Left ventricle myocardium superior (tissue), 1 donor: ENCODE measurements at regions not wholly inside any gene's neighbourhood (a gene's known extent, or its start where the extent isn't known, plus 50 kb on each side); places are given as distances from the start of the nearest gene placed in this dataset.

Source experiments
- ATAC-seq: fragments of 200-7000 bp; cut with Tn5 transposase; one replicate; pipeline ENCODE4 v1.9.1; 2020; ENCODE audit warnings: mild to moderate bottlenecking, moderate library complexity
- DNase-seq: peaks from one replicate; pipeline ENCODE4 v3.0.0-alpha.2; 2020
- intact Hi-C: fragments of 100-400 bp; cut with micrococcal nuclease; formaldehyde crosslinking; loops from one replicate; pipeline ENCODE4 v1.11.0; 2022
- donor health status: DM: no; HTN: yes; CAD: no; lungs with severe emphysema.

DNA sequence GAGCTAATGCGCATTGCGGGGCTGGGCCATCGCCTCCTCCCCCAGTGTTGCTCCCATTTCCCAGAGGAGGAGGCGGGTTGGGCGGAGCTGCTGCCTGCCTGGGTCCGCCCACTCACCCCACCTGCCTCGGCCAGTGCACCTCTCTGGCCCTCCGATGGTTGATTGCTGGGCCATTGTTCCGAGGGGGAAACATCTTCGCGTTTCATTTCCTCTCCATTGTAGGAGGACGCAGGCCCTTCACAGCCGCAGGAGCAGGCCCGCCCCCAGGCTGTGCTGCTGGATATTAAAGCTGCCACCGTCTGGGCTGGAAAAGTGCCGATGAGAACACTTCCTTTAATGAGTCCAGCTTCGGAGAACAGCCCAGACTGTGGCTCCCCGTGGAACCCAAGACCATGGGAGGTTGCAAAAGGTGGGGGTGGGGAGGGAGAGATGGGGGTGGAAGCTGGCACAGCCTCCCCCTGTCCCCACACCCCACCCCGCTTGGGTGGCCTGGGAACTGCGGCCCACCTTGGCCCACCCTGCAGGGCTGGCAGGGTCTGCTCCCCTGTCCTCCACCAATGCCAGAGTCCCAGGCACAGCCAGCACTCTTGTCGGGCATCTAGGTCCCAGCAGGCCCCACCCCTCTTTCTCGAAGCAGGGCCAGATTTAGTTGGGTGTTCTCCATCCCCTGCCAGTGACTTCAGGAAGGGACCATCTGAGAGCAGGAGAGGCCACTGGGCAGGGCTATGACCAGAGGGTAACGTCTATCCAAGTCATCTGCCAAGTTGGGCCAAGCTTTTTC, 96.6 kb downstream of the ADRA2C start:
- DNase-seq (no peak), ATAC-seq (peak; percentile 67)
- intact Hi-C loops = no loop called here

DNA sequence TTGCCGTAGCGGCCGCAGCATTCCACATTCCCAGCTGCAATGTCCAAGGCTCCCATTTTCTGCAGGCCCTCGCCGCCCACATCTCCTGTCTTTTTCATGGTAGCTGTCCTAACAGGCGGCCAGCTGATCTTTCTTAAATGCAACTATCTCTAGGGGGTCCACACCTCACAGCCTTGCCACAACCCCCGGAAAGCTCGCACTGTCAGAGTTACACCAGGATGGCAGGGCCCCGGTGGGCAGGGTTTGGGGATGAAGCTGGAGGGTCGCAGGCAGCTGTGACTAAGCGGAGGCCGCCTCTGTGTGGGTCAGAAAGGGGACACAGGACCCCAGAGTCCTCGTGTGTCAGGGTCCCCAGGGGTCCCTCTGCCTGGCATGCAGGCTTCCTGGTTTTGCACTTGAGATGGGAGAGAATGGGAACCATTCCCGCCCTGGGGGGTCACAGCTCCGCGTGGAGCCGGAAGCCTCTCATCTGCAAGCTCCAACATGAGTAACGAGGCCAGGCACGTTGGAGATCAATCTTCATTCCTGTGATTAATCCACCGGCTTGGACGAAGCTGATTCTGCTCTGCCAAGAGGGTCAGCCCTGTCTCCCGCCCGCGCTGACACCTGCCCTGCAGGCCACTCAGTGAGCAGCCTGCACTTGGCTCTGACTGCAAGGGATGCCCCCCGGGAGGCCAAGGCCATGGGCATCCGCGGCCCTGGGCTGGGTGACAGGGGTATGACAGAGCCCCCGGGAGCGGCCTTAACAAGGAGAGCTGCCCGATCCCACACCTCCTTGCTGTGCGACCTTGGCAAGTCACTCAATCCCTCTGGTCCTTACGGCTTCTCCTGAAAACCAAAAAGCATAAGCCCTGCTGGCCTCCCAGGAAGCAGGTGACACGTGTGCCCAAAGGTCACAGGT, 97.9 kb downstream of the ADRA2C start:
- DNase-seq = no peak
- intact Hi-C loops = no loop called here

DNA sequence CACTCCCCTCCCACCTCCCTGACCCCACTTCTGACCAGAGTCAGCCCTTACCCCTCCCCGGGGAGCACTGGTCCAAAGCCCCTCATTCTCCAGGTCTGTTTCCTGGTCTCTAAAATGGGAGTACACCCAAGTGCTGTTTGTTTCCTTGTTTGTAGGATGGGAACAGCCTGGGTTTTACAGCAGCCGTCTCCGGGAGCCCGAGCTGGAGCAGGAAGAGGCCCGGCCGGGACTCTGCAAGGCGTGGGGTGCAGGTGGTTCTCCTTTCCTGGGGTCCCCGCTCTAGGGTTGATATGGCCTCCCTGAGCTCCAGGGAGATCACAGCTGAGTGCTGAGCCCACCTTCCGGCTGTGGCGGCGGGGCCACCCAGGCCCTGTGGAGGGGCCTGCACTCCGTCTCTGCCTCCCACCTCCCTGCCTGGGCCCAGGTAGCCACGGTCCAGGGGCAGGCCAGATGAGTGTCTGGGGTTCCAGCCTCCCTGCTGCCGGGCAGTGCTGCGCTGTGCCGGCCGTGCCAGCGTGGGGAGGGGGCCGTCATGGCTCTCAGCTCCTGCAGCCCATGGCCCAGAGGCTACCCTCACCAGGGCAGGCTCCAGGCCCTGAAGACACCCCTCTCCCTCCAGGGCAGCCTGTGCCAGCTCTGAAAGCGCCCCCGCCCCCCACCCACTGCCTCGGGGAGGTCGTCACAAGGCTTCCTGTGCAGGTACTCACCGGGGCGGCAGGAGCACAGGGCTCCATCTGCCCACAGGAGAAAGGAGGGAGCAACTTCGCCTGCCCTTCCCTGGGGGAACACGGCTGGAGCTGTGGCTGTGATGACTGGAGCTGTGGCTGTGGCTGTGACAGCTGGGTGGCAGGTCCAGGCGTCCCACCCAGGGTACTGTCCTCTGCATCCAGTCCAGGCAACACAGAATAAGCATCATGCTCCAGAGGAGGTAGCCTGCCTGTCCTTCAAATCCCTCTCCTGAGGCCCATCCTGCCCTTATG, 98.8 kb downstream of the ADRA2C start:
- ATAC-seq (no peak), DNase-seq (no peak)
- intact Hi-C loops = no loop called here

More for the DNA sequence above, 97.9 kb downstream of the ADRA2C start:
- ATAC-seq = no peak

DNA sequence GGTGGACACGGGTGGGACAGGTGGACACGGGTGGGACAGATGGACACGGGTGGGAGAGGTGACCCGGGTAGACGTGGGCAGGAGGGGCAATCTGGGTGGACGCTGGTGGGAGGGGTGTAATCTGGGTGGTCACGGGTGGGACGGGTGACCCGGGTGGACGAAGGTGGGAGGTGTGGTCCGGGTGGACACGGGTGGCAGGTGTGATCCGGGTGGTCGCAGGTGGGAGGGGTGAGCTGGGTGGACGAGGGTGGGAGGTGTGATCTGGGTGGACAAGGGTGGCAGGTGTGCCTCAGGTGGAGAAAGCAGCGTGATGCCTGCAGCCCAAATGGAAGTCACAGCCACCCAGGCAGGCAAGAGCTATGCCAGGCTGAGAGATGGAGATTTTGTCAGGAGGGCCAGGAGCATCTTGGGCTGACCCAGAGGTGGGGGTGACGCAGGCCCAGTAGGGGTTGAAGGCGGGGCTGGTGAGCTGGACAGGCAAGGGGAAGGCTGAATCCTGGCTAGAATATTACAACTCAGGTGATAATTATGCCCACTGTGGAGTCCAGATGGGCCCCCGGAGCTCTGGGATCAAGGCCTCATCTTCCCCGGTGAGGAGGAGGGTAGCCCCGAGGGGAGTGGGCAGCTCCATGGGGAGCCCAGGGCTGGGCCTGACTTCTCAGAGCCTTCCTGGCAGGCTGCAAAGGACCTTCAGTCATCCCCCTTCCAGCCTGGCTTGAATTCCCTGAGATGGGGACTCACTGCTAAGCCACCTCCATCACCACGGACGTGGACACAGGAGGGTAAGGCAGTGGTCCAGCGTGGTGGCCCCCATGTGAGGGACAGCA, 100.0 kb downstream of the ADRA2C start:
- intact Hi-C loops = no loop called here
- no peak for ATAC-seq

DNA sequence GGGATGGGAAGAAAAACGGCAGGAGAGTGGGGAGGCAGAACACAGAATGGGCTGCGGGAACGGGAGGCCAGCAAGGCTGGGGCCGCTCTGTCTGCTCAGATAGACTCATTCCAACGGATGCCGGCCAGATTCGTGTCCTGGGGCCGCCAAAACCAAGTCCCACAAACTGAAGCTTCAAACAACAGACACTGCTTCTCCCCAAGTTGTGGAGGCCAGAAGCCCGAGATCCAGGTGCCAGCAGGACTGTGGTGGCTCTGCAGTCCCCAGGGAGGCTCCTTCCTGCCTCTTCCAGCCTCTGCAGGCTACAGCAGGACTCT, 100.6 kb downstream of the ADRA2C start:
- intact Hi-C loops = no loop called here
- ATAC-seq (no peak), DNase-seq (no peak)

More for the DNA sequence above, 100.0 kb downstream of the ADRA2C start:
- DNase-seq = no peak

DNA sequence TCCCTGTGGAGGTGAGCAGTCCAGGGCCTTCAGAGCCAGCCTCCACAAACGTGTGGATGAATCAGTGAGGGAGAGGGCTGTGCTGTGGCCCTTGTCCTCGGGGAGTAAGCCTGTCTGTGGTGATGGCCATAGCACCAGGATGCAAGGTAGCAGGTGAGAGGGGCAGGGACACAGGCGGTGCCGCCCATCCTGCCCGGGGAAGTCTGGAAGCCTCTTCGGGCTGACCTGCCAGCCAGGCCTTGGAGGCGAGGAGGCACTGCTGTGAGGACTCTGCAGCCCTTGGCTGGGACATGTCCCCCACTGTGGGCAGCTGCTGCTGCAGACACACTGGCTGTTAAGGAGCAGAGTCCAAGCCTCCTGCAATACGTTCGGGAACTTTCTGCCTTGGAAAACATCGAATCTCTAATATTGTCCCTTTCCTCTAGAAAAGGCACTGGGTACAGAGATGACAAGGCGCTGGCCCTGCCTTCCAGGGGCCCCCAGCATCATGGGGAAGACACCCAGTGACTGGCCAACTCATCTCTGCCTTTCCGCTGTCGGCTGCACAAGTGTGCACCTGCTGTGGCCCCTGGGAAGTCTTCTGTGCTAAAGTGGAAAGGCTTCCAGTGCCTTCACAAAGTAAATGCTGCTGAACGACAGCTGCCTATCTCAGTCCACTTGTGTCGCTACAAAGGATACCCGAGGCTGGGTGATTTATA, 101.4 kb downstream of the ADRA2C start:
- no peak for DNase-seq
- no peak for ATAC-seq
- intact Hi-C loops = no loop called here

DNA sequence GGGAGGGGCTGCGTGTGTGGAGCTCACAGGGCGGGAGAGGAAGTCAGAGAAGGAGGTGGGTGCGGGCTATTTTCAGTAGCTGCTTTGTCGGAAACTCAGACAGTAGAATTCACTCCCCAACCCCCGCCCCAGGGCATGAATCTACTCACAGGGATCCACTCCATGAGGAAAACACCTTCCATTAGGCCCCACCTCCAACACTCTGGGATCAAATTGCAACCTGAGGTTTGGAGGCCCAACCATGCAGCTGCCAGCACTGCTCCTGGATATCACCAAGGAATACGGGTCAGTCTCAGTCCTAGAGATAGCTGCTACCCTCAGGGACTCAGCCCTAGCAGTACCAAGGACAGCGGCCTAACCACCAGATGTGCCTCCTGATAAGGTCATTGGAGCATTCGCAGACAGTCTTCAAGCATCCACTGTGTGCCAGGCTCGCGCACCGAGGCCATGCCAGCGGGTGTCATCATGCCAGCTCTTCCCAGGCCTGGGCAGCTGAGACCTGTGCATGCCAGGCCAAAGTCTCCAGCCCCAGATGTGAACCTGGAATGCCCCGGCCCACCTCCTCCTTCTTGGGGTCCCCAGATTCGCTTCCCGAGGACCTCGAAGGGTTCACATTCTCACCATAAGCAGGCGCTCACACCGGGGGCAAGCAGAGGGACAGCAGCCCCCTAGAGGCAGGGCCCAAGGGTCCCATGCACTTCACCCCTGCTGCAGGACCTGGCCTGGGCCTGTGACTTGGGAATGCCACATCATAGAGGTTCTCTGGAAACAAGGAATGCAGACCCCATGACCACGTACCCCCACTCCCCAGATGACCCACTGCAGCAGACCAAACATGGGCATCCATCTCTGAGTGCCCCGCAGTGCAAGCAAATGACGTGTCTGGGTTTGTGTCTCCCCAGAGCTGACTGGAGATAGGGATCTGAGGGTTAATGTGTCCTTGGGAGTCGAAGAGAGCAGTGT, 102.3 kb downstream of the ADRA2C start:
- intact Hi-C loops = no loop called here
- DNase-seq (no peak), ATAC-seq (no peak)

DNA sequence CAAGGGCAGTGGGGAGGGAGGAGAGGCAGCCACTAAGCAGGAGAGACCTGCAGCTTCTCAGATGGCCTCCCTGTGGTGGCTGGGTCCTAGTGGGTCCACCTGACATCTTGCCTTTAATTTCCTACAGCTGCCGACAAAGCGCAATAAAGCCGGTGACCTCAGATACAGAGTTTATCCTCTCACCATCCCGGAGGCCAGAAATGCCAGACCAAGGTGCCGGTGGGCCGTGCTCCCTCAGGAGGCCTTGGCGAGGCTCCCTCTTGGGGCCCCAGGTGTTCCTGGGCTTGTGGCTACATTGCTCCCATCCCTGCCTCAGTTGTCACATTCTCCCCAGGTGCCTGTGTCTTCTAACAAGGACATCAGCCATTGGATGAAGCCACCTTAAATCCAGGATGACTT, 103.0 kb downstream of the ADRA2C start:
- ATAC-seq (no peak), DNase-seq (no peak)
- intact Hi-C loops = no loop called here

DNA sequence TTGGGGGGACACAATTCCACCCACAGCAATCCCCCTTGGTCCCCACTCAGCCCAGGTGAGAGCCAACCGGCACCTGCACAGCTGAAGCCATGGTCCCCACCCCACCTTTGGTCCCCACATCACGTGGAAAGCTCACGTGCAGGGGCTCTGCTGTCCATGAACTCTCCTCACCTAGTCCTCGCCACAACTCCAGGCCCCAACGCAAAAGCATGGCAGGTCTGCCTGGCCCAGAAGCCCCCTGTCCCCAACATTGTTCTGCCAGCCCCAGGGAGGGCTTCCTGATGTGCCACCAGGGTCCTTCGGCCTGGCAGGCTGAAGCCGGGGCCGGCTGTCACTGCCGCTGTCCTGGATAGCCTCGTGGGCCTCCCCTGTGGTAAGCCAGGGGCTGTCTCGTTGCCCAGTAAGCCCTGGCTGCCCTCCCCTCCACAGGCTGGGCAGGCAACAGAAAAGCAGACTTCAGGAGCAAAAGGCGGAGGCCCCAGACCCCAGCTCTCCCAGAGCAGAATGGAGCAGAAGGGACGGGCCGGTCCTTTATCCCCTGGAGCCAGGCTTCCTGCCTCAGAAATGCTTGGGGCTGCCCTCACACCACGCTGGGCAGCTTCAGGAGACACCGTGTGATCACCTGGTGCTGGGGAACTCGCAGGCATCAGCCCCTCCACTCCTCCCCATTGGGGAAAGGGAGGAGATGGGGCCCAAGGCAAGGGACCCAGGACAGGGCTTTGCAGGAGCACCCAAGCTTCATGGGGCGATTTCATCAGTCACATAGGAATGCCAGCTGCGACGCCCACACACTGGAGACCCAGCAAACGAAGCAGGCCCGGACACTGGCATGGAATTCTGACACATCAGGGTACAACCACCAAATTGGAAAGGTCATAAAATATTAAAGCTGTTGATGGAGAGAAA, 103.7 kb downstream of the ADRA2C start:
- intact Hi-C loops = no loop called here
- DNase-seq (no peak), ATAC-seq (no peak)

DNA sequence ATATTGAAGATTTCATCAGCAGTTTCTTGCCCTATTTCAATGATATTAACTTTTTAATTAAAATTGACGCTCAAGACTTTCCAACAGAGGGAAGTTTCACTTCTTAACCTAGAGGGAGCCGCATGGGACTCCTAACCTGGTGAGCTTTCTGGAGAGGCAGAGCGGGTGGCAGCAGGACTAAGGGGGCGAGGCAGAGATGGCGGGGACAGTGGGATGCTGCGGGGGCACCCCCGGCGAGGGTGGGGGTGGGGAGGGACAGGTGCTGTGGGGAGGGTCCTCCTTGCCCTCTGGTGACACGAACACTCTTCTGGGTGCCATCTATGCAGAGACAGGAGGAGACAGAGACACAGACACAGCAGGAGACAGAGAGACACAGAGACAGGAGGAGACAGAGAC, 104.4 kb downstream of the ADRA2C start:
- intact Hi-C loops = no loop called here

DNA sequence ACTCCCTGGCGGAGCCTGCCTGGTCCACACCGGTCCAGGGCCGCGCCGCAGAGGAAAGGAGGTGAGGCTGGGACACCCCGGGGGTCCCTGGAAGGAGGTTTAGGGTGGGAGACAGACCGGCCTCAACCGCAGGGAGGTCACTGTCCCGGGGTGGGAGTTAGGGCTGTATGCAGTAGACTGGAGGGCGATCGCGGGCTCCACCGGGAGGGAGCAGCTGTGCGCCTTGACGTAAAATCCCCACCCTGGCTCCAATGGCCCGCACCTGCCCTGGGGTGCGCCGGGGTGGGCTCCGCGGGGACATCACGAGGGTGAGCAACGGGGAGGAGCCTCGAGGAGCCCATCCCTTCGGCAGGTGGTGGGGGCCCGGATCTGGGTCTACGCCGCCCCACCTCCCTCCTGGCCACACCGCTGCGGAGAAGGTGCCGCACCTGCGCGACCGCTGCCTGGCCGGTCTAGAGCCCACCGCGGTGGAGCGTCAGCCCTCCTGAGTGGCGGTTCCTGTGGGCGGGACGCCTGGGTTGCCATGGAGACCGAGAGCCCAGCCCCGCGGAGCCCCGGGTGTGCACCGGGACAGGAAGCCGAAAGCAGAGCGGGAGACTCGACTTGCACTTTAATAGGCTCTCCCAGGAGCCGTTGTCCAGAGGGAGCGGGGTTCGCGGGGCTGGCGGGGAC, 105.1 kb downstream of the ADRA2C start:
- ATAC-seq = no peak
- intact Hi-C loops = no loop called here
- DNase-seq = no peak

More for the DNA sequence above, 104.4 kb downstream of the ADRA2C start:
- DNase-seq (no peak), ATAC-seq (no peak)

DNA sequence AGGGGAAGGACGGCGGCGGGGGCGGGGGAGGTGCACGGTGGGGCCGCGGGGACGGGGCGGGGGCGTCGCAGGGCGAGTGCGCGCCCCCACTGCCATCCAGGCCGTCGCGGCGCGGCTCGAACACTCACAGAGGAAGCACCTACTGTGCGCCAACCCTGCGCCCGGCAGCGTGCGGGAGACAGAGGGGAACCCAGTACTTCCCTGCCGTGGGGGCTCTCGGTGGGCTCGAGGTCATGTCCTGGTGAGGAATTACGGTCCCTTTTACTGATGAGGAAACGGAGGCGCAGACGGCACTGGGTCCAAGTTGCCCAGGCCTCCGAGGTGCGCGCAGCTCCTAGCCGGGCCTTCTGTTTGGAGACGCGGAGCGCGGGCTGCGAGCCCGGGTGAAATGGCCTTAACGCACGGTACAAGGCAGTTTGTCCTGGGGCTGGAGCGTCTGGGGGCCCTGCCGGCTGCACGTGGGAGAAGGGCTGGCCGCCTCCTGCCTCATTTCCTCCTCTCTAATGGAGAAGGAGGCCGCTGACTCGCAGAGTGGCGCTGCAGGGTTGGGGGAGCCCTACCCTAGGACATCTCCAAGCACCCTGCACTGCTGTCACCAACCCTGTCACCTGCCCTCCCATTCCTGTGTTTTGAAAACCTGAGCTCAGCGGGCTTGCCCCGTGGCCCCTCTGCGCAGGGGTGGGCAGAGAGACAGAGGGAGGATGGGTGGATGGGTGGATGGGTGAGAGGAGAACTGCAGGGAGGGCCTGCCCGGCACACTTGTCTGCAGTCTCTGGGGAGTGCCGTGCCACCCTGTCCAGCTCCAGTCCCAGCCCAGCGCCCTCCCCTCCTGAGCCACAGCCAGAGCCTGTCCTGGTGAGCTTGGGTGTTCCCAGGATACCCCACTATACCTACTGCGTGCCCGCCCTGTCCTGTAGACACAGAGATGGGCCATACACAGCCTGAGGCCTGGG, 106.0 kb downstream of the ADRA2C start:
- intact Hi-C loops = no loop called here
- ATAC-seq = no peak
- DNase-seq = no peak

DNA sequence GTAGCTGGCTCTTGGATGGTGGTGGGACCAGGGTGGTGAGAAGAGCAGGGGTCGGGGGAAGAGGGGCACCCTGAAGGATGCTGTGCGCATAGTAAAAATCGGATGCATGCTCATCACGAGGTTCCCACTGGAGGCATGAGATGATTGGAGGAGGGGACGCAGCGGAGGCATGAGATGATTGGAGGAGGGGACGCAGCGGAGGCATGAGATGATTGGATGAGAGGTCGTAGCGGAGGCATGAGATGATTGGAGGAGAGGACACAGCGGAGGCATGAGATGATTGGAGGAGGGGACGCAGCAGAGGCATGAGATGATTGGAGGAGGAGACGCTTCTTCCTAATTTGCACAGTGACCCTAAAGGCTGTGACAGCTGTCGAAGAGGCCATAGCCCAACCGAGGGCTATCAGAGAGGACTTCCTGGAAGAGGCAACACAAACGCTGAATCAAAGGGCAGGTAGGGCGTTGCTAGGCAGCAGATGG, 106.7 kb downstream of the ADRA2C start:
- intact Hi-C loops = no loop called here
- no peak for DNase-seq

DNA sequence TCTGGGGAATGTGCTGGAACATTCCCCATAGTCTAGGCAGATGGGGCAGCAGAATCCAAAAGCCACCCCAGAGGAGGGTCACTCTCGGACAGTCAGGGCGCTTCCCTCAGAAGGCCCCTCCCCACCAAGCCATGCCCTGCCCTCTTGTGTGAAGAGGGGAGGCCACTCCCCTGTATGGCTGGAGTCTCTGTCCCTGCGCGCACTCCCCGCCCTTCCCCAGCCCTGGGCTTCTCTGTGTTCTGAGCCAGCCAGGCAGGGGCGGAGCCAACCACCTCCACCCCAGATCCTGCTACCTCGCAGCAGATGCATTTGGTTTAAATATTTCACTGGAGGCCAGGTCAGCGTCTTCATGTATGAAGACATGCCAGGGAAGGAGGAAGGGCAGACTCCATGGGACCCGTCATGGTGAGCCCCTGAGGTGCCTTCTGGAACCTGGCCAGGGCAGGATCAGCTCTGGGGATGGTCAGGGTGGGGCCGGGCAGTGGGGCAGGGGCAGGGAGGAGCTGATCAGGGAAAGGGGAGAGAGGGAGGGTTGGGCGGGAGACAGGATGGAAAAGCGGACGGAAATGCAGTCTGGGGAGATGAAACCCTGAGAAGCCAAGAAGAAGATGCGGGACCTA, 107.3 kb downstream of the ADRA2C start:
- DNase-seq (no peak), ATAC-seq (no peak)
- intact Hi-C loops = no loop called here

More for the DNA sequence above, 106.7 kb downstream of the ADRA2C start:
- ATAC-seq = no peak
